ENCODE measurements at regions not wholly inside any gene's neighbourhood (a gene's known extent, or its start where the extent isn't known, plus 50 kb on each side); places are given as distances from the start of the nearest gene placed in this dataset.

- H4K91ac ChIP-seq (replicated peaks; ENCODE audit: insufficient read length, low read length) = no peak overlapping the region
- H3K4ac ChIP-seq (replicated peaks; ENCODE audit: insufficient read length, low read depth, low read length) = no peak overlapping the region
- no peak overlapping the region for H3K14ac ChIP-seq (ENCODE audit: insufficient read length)
- H2AK5ac ChIP-seq (ENCODE audit: low read depth, low read length) = no peak overlapping the region
- H3K27me3 ChIP-seq (replicated peaks in 1 of 4; ENCODE audit: control insufficient read depth in 3 of 4, extremely low read depth in 1 of 4, insufficient read depth in 3 of 4, low read length in 3 of 4) = no peaks in the 10 kb centered on the region
- no peak overlapping the region for H3K56ac ChIP-seq (replicated peaks; ENCODE audit: insufficient read length, low read depth, low read length)
- no peaks in the 10 kb centered on the region for H3K36me3 ChIP-seq (ENCODE audit: control insufficient read depth in 2 of 4, insufficient read depth in 4 of 4, low read length in 3 of 4)
- no peaks in the 10 kb centered on the region for H3K79me1 ChIP-seq (ENCODE audit: low read depth, low read length)
- H4K20me1 ChIP-seq (replicated peaks in 1 of 2; ENCODE audit: control insufficient read depth in 1 of 2, insufficient read depth in 2 of 2, low read length in 2 of 2) = no peaks in the 10 kb centered on the region
- H2BK20ac ChIP-seq (ENCODE audit: low read length) = no peak overlapping the region
- no peaks in the 10 kb centered on the region for H3K23me2 ChIP-seq (ENCODE audit: low read depth, low read length)
- no peak overlapping the region for H2BK5ac ChIP-seq (ENCODE audit: low read depth, low read length)
- 97% methylated on average over 5 of the region's 5 CpGs; no CpG with 5 or more reads in 1 of the 2 experiments for WGBS, 2 experiments (ENCODE audit: extremely low coverage in 1 of 2, insufficient coverage in 1 of 2, insufficient read length in 1 of 2, insufficient replicate concordance in 2 of 2, low coverage in 1 of 2, low lambda C conversion rate in 2 of 2, missing lambda C conversion rate in 1 of 2)
- no peak overlapping the region for H3K4me2 ChIP-seq (ENCODE audit: insufficient read depth in 1 of 2, low read depth in 2 of 2, low read length in 2 of 2)
- H3K23ac ChIP-seq (ENCODE audit: insufficient read length) = no peak overlapping the region
- no peaks in the 10 kb centered on the region for H3K79me2 ChIP-seq (ENCODE audit: control insufficient read depth in 1 of 2, insufficient read depth in 2 of 2, low read length in 2 of 2)
- H4K8ac ChIP-seq (ENCODE audit: extremely low read depth, insufficient read depth, low read length) = no peak overlapping the region
- H3K9ac ChIP-seq (replicated peaks in 1 of 4; ENCODE audit: extremely low read depth in 1 of 4, low read depth in 3 of 4, low read length in 3 of 4) = no peak overlapping the region
- POLR2A ChIA-PET (ENCODE audit: partially characterized antibody) = no interaction called here
- no peak overlapping the region for H3K18ac ChIP-seq (ENCODE audit: extremely low read depth, low read length)
- H3K27ac ChIP-seq (ENCODE audit: low read depth, low read length) = no peak overlapping the region
- H2BK120ac ChIP-seq (replicated peaks; ENCODE audit: low read depth, low read length) = no peak overlapping the region
- H2AFZ ChIP-seq (ENCODE audit: low read length) = peak overlapping the region; percentile 76; the same call in 1 of the 2 replicates
- CTCF ChIA-PET (ENCODE audit: partially characterized antibody) = no interaction called here
- FAIRE-seq (no peak), DNase-seq (ENCODE audit: low read depth in 1 of 2, low spot score in 2 of 2) (no peak)
- H3K4me1 ChIP-seq (replicated peaks in 1 of 4; ENCODE audit: control insufficient read depth in 3 of 4, insufficient read depth in 4 of 4, low read length in 3 of 4) = peaks cover 0 to 4% (median 0%) of the 10 kb centered on the region in 4 experiments; a peak in 1 of 7 replicates
- no peaks in the 10 kb centered on the region for H3K9me3 ChIP-seq (ENCODE audit: insufficient read depth in 2 of 2, low read depth in 1 of 2, low read length in 1 of 2)
- no peak overlapping the region for H2BK12ac ChIP-seq (ENCODE audit: low read depth, low read length)
- no peak overlapping the region for H2BK15ac ChIP-seq (ENCODE audit: low read length)
- H4K5ac ChIP-seq (ENCODE audit: insufficient read length, low read depth, low read length) = no peak overlapping the region
- no peak overlapping the region for H3K4me3 ChIP-seq (ENCODE audit: extremely low read depth in 1 of 4, insufficient read depth in 2 of 4, low read depth in 3 of 4, low read length in 4 of 4)
- TF ChIP-seq TAF7 (optimal IDR thresholded peaks at IDR 0.05; ENCODE audit: borderline replicate concordance, low read depth, low read length) = no peak
- TF ChIP-seq, protein P1, sequence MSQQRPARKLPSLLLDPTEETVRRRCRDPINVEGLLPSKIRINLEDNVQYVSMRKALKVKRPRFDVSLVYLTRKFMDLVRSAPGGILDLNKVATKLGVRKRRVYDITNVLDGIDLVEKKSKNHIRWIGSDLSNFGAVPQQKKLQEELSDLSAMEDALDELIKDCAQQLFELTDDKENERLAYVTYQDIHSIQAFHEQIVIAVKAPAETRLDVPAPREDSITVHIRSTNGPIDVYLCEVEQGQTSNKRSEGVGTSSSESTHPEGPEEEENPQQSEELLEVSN (IDR thresholded peaks at IDR 0.05) = no peak
Measured at GRCh38 chr4:187547316-187547715, 448.3 kb upstream of the ZFP42 start.

All from H1 (cell line).